ENCODE measurements at regions not wholly inside any gene's neighbourhood (a gene's known extent, or its start where the extent isn't known, plus 50 kb on each side); places are given as distances from the start of the nearest gene placed in this dataset.

DNA sequence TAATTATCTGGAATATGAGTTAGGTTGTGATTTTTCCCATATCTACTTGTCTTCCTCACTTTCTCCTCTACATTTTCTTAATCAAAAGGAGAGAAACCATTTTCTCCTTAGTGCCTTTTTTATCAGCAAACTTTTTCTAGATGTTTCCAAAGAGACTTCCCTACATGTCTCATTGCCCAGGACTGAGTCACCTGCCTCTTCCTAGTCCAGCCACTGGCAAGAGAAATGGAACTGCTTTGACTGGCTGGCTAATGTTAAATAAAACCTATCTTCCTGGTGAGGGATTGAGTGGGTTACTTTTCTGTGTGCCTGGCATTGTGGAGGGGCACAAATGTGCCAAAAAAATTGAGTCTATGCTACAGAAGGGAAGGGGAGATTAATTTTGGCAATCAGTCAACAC lies 52.1 kb upstream of the CD5L start:
- ATAC-seq (no peak), DNase-seq (no peak)
- no peak overlapping the region for H3K27ac Mint-ChIP-seq
- no peak overlapping the region for H3K4me3 Mint-ChIP-seq
- no peaks in the 10 kb centered on the region for H3K36me3 Mint-ChIP-seq
- CTCF ChIA-PET, result no interaction called here
- peaks cover 3% of the 10 kb centered on the region for H3K27me3 Mint-ChIP-seq
- no peaks in the 10 kb centered on the region for H3K9me3 Mint-ChIP-seq (ENCODE audit: low read depth)
- H3K4me1 Mint-ChIP-seq, result no peaks in the 10 kb centered on the region

- no peaks in the 10 kb centered on the region for H3K36me3 Mint-ChIP-seq
- no peak overlapping the region for H3K27ac Mint-ChIP-seq
- no peaks in the 10 kb centered on the region for H3K27me3 Mint-ChIP-seq
- peaks cover 2% of the 10 kb centered on the region for H3K9me3 Mint-ChIP-seq (ENCODE audit: low read depth)
- no peak overlapping the region for H3K4me3 Mint-ChIP-seq
- H3K4me1 Mint-ChIP-seq, result no peaks in the 10 kb centered on the region
- CTCF ChIA-PET, result no interaction called here
- ATAC-seq (no peak), DNase-seq (no peak)
These were observed 53.1 kb upstream of the CD5L start for GRCh38 chr1:157894613-157895165.

DNA sequence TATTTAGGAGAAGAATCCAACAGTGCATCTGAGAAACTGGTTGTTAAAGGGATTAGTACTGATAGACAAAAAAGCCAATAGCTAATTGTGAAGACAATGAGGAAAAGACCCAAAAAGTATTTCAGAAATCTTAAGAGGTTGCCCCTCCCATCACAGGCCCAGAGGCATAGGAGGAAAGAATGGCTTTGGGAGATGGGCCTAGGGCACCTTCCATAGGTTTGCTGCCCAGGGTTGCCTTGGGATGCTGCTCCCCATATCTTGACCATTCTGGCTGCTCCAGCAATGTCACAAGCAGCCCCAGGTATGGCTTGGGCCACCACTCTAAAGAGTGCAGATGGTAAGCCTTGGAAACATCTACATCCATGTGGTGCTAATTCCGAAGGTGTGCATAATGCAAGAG lies 68.7 kb upstream of the CD5L start:
- H3K27me3 Mint-ChIP-seq, result peaks cover 6% of the 10 kb centered on the region
- ATAC-seq (no peak), DNase-seq (no peak)
- H3K4me3 Mint-ChIP-seq, result no peak overlapping the region
- H3K27ac Mint-ChIP-seq, result no peak overlapping the region
- no peaks in the 10 kb centered on the region for H3K36me3 Mint-ChIP-seq
- CTCF ChIA-PET, result no interaction called here
- H3K9me3 Mint-ChIP-seq (ENCODE audit: low read depth), result peaks cover 3% of the 10 kb centered on the region
- no peaks in the 10 kb centered on the region for H3K4me1 Mint-ChIP-seq

- DNase-seq, result no peak
- Mint-ChIP-seq H3K36me3 (no peaks in the 10 kb centered on the region), H3K4me1 (no peaks in the 10 kb centered on the region), H3K9me3 (ENCODE audit: low read depth) (no peaks in the 10 kb centered on the region), H3K27ac (no peak overlapping the region), H3K4me3 (no peak overlapping the region), H3K27me3 (peaks cover 2% of the 10 kb centered on the region)
- CTCF ChIA-PET, result no interaction called here
- no peak for ATAC-seq
These were observed 74.3 kb upstream of the CD5L start for GRCh38 chr1:157915859-157916258.

- Mint-ChIP-seq H3K27me3 (peaks cover 2% of the 10 kb centered on the region), H3K4me3 (no peak overlapping the region), H3K36me3 (no peaks in the 10 kb centered on the region), H3K9me3 (ENCODE audit: low read depth) (no peaks in the 10 kb centered on the region), H3K4me1 (no peaks in the 10 kb centered on the region), H3K27ac (no peak overlapping the region)
- no peak for DNase-seq
- CTCF ChIA-PET, result no interaction called here
- no peak for ATAC-seq
These were observed 75.4 kb upstream of the CD5L start for GRCh38 chr1:157916887-157917570.

- Mint-ChIP-seq H3K27ac (no peak overlapping the region), H3K4me1 (no peaks in the 10 kb centered on the region), H3K9me3 (ENCODE audit: low read depth) (no peaks in the 10 kb centered on the region), H3K4me3 (no peak overlapping the region), H3K27me3 (peaks cover 2% of the 10 kb centered on the region), H3K36me3 (no peaks in the 10 kb centered on the region)
- DNase-seq (no peak), ATAC-seq (no peak)
- CTCF ChIA-PET, result no interaction called here
These were observed 72.7 kb upstream of the KIRREL1 start for GRCh38 chr1:157920748-157921147.

- Mint-ChIP-seq H3K4me3 (no peak overlapping the region), H3K27ac (no peak overlapping the region), H3K4me1 (no peaks in the 10 kb centered on the region), H3K27me3 (peaks cover 6% of the 10 kb centered on the region), H3K36me3 (no peaks in the 10 kb centered on the region), H3K9me3 (ENCODE audit: low read depth) (no peaks in the 10 kb centered on the region)
- ATAC-seq (no peak), DNase-seq (no peak)
- CTCF ChIA-PET, result interaction anchor here (0.5 kb wide), 1 partner anchor 46 kb away, joined by 3 read pairs; no protein-coding TSS in a partner anchor
These were observed 67.9 kb upstream of the KIRREL1 start for GRCh38 chr1:157925419-157926166.

GRCh38 chr1:157932069-157932468 lies 61.4 kb upstream of the KIRREL1 start:
- CTCF ChIA-PET, result no interaction called here
- H3K36me3 Mint-ChIP-seq, result no peaks in the 10 kb centered on the region
- H3K27me3 Mint-ChIP-seq, result peaks cover 8% of the 10 kb centered on the region
- no peak for DNase-seq
- H3K27ac Mint-ChIP-seq, result no peak overlapping the region
- no peaks in the 10 kb centered on the region for H3K9me3 Mint-ChIP-seq (ENCODE audit: low read depth)
- H3K4me3 Mint-ChIP-seq, result no peak overlapping the region
- H3K4me1 Mint-ChIP-seq, result no peaks in the 10 kb centered on the region
- no peak for ATAC-seq

DNA sequence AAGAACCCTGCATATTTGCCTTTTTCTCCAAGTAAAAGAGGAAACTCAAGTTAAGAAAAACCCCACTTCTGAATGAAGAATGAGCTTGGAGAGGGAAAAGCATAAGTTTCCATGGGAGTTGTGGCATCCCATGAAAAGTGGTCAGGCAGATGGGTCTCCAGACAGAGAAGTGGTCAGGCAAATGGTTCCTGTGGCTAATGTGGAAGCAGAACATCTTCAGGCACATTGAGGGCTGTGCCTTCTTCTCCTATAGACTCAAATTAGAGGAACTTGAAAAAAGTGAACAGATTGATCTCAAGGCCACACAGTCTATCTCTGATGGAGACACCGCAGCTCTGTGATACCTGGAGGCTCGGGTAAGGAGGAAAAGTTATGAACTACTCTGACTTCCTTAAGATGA lies 55.7 kb upstream of the KIRREL1 start:
- no peak for ATAC-seq
- Mint-ChIP-seq H3K4me3 (no peak overlapping the region), H3K9me3 (ENCODE audit: low read depth) (no peaks in the 10 kb centered on the region), H3K4me1 (no peaks in the 10 kb centered on the region), H3K27me3 (peaks cover 12% of the 10 kb centered on the region), H3K36me3 (no peaks in the 10 kb centered on the region), H3K27ac (no peak overlapping the region)
- CTCF ChIA-PET, result interaction anchor here (0.7 kb wide), 1 partner anchor 26 kb away, joined by 3 read pairs; no protein-coding TSS in a partner anchor
- DNase-seq, result no peak

- no peak for DNase-seq
- no peak for ATAC-seq
- CTCF ChIA-PET, result no interaction called here
- no peak overlapping the region for H3K4me3 Mint-ChIP-seq
- H3K9me3 Mint-ChIP-seq (ENCODE audit: low read depth), result no peaks in the 10 kb centered on the region
- H3K27me3 Mint-ChIP-seq, result peaks cover 12% of the 10 kb centered on the region
- no peaks in the 10 kb centered on the region for H3K4me1 Mint-ChIP-seq
- no peak overlapping the region for H3K27ac Mint-ChIP-seq
- no peaks in the 10 kb centered on the region for H3K36me3 Mint-ChIP-seq
These were observed 51.5 kb upstream of the KIRREL1 start for GRCh38 chr1:157941939-157942338.

Measured in activated CD8-positive, alpha-beta memory T cell treated with anti-CD3 and anti-CD28 coated beads, Interleukin-2, amount 10 ng/mL, durations not matched to agents 7 days and 5 days (primary cell).